A549 (cell line): ENCODE measurements at regions not wholly inside any gene's neighbourhood (a gene's known extent, or its start where the extent isn't known, plus 50 kb on each side); places are given as distances from the start of the nearest gene placed in this dataset.
"Not testable (repeated sequence)": the region's sequence is repeated elsewhere in the genome, so short reads cannot be mapped to it uniquely, and the experiment has no call there.

Experiments used
- ATAC-seq, 2 experiments: fragments of 200-7000 bp in 1 of 2; fragments of >200 bp in 1 of 2; cut with Nextera tagmentation in 1 of 2; cut with Tn5 transposase in 1 of 2; 3 replicates each; pipeline versions ENCODE4 v1.8.0 to v1.9.1; 2018 to 2020; ENCODE audit warnings: mild to moderate bottlenecking in 1 of 2, moderate library complexity in 1 of 2
- CTCF ChIA-PET: fragments of 300-600 bp; sonication (Branson Sonifier 250); formaldehyde crosslinking; extraction: SDS; loops from one replicate; lab custom pipeline; 2021; ENCODE audit warnings: antibody characterized with exemption, inconsistent platforms; lab: Yijun Ruan, JAX
- POLR2A ChIA-PET: fragments of 350-600 bp; formaldehyde crosslinking; extraction: SDS; loops from one replicate; lab custom pipeline; 2021; ENCODE audit warnings: antibody characterized with exemption, inconsistent platforms; lab: Yijun Ruan, JAX
- DNase-seq, 2 experiments: peaks; one replicate each; pipeline versions ENCODE4 v3.0.0 to v3.0.0-alpha.2; 2011 to 2016; ENCODE audit warnings: low read depth in 1 of 2, low spot score in 1 of 2
- FAIRE-seq: peaks from 2 replicates; lab custom pipeline; 2011; peaks lifted over from hg19 to GRCh38; lab: Jason Lieb, UNC
- H3K27ac ChIP-seq, 2 experiments: fragments of >200 bp; sonication (Bioruptor Twin); formaldehyde crosslinking; 3 replicates each; pipeline ENCODE4 v1.5.1; 2016 to 2017
- H3K4me1 ChIP-seq: fragments of >200 bp; sonication (Bioruptor Twin); formaldehyde crosslinking; 3 replicates; pipeline ENCODE4 v1.6.1; 2016
- H3K4me2 ChIP-seq: fragments of >200 bp; sonication (Bioruptor Twin); formaldehyde crosslinking; 3 replicates; pipeline ENCODE4 v1.6.1; 2016
- H3K4me3 ChIP-seq: fragments of >200 bp; sonication (Bioruptor Twin); formaldehyde crosslinking; 3 replicates; pipeline ENCODE4 v1.5.1; 2016
- H3K9me3 ChIP-seq: fragments of >200 bp; sonication (Bioruptor Twin); formaldehyde crosslinking; 3 replicates; pipeline ENCODE4 v1.6.1; 2016
- EP300 ChIP-seq, 2 experiments: fragments of >200 bp; sonication (Bioruptor Twin); formaldehyde crosslinking; IDR thresholded peaks; 2 replicates in 1 of 2; 3 replicates in 1 of 2; pipeline ENCODE4 v1.6.1; 2016 to 2017
- FOSL2 ChIP-seq, 2 experiments: fragments of 450-650 bp in 1 of 2; fragments of >200 bp in 1 of 2; sonication (Bioruptor Twin) in 1 of 2; formaldehyde crosslinking; IDR thresholded peaks; 2 replicates each; pipeline versions ENCODE4 v1.5.0 to v1.6.1; 2016 to 2020; ENCODE audit warnings: mild to moderate bottlenecking in 1 of 2, moderate library complexity in 1 of 2
- FOXS1 ChIP-seq: fragments of 250-450 bp; sonication (Bioruptor Pico); IDR thresholded peaks from 2 replicates; pipeline ENCODE4 v1.5.0; 2020; ENCODE audit warnings: mild to moderate bottlenecking, moderate library complexity
- HDAC2 ChIP-seq: fragments of 200-600 bp; sonication (generic); IDR thresholded peaks from 2 replicates; pipeline ENCODE4 v1.6.1; 2016
- HOXA7 ChIP-seq: fragments of 250-450 bp; sonication (Bioruptor Pico); IDR thresholded peaks from 2 replicates; pipeline ENCODE4 v1.5.0; 2020; ENCODE audit warnings: mild to moderate bottlenecking, moderate library complexity
- JUN ChIP-seq, 2 experiments: fragments of >200 bp; sonication (Bioruptor Twin); formaldehyde crosslinking; IDR thresholded peaks; 2 replicates in 1 of 2; 3 replicates in 1 of 2; pipeline ENCODE4 v1.6.1; 2016 to 2017
- KDM1A ChIP-seq: fragments of 200-600 bp; sonication (generic); IDR thresholded peaks from 2 replicates; pipeline ENCODE4 v1.6.1; 2016; ENCODE audit warnings: low read depth, mild to moderate bottlenecking
- KDM5A ChIP-seq: fragments of 200-600 bp; sonication (generic); IDR thresholded peaks from 2 replicates; pipeline ENCODE4 v1.6.1; 2016; ENCODE audit warnings: antibody characterized with exemption, mild to moderate bottlenecking
- MAZ ChIP-seq: fragments of 150-350 bp; IDR thresholded peaks from 2 replicates; pipeline ENCODE4 v1.6.1; 2014; ENCODE audit warnings: antibody characterized with exemption, low read depth, low read length, borderline replicate concordance
- MYC ChIP-seq: IDR thresholded peaks from 2 replicates; pipeline ENCODE4 v1.6.1; 2012; ENCODE audit warnings: mild to moderate bottlenecking, inconsistent platforms, low read length, improper control_type of control experiment, borderline replicate concordance
- NPAS2 ChIP-seq: fragments of 250-450 bp; sonication (Bioruptor Pico); IDR thresholded peaks from 2 replicates; pipeline ENCODE4 v1.8.0; 2022; ENCODE audit warnings: mild to moderate bottlenecking, moderate library complexity, borderline replicate concordance
- PHF8 ChIP-seq: fragments of 200-600 bp; sonication (generic); IDR thresholded peaks from 2 replicates; pipeline ENCODE4 v1.6.1; 2016; ENCODE audit warnings: low read depth, mild to moderate bottlenecking, antibody characterized with exemption, moderate library complexity, borderline replicate concordance
- POLR2A ChIP-seq: IDR thresholded peaks from 2 replicates; pipeline ENCODE4 v1.6.1; 2012; ENCODE audit warnings: mild to moderate bottlenecking, low read length
- POLR2AphosphoS2 ChIP-seq: conservative IDR thresholded peaks from 2 replicates; pipeline ENCODE4 v1.6.1; 2012; ENCODE audit warnings: low read length, improper control_type of control experiment, inconsistent platforms
- SREBF2 ChIP-seq: fragments of 450-650 bp; IDR thresholded peaks from 2 replicates; pipeline ENCODE4 v1.6.1; 2014; ENCODE audit warnings: mild to moderate bottlenecking, moderate library complexity
- TFCP2L1 ChIP-seq: fragments of 250-450 bp; sonication (Bioruptor Pico); IDR thresholded peaks from 2 replicates; pipeline ENCODE4 v1.5.0; 2021; ENCODE audit warnings: mild to moderate bottlenecking
- ZFP36 ChIP-seq: fragments of 450-650 bp; IDR thresholded peaks from 2 replicates; pipeline ENCODE4 v1.6.1; 2014; ENCODE audit warnings: borderline replicate concordance; ENCODE audit not compliant: partially characterized antibody
- ZSCAN20 ChIP-seq: fragments of 250-450 bp; sonication (Bioruptor Pico); IDR thresholded peaks from 2 replicates; pipeline ENCODE4 v1.8.0; 2022; ENCODE audit warnings: mild to moderate bottlenecking, moderate library complexity
- WGBS: methylation state at CpG from one replicate; pipeline ENCODE4 v1.1.6; 2017; ENCODE audit errors: missing lambda C conversion rate; 5-methylcytosine and 5-hydroxymethylcytosine counted together
- TF ChIP-seq, protein P1 (sequence below): fragments of >200 bp; sonication (Bioruptor Twin); formaldehyde crosslinking; IDR thresholded peaks from 3 replicates; pipeline ENCODE4 v1.5.1; 2016
- TF ChIP-seq, protein P2 (sequence below): fragments of 250-450 bp; sonication (Bioruptor Pico); IDR thresholded peaks from 2 replicates; pipeline ENCODE4 v1.5.0; 2020; ENCODE audit warnings: low read depth, mild to moderate bottlenecking, moderate library complexity
- TF ChIP-seq, protein P3 (sequence below): fragments of >200 bp; sonication (Bioruptor Twin); formaldehyde crosslinking; IDR thresholded peaks from 3 replicates; pipeline ENCODE4 v1.6.1; 2016

DNA sequence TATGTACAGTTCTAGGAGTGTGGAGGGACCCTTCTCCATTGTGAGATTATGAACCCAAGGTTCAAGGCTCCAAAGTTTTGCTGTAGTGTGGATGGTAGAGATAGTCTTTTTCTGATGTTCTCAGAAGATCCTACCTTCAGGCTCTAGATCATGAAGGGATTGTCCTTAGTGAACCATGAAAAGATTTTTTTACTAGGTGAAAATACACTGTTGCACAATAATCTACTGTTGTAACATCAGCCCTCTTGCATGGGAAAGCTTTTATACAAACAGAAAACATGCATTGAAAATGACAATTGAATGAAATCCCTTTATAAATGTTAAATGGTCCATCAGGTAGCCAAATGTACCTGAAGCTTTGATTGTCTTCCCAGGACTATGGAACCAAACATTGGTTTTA, 177.8 kb downstream of the FAM76B start (continued):
- no peak for TF ChIP-seq ZSCAN20 (CRISPR knock-in tag)
- TF ChIP-seq MYC, result no peak

DNA sequence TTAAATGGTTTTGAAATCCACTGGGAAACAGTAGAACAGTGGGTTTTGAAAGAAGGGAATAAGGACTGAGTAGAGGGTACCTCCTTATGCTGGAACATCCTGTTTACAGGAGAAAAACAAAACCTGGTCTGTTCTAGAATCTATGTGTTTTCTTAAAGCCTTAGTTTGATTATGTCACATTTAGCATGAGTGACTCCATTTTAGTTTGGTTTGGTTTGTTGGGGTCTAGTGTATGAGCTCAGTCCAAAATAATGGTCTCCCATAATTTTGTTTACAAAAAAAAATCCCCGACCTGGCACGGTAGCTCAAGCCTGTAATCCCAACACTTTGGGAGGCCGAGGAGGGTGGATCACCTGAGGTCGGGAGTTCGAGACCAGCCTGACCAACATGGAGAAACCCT, 179.4 kb downstream of the FAM76B start:
- FAIRE-seq, H3K4me2 ChIP-seq, ATAC-seq, H3K9me3 ChIP-seq, H3K4me3 ChIP-seq, CTCF ChIA-PET, H3K4me1 ChIP-seq, DNase-seq, POLR2A ChIA-PET, H3K27ac ChIP-seq: not testable (repeated sequence)
- WGBS, result 54% methylated on average over 2 of the region's 5 CpGs

DNA sequence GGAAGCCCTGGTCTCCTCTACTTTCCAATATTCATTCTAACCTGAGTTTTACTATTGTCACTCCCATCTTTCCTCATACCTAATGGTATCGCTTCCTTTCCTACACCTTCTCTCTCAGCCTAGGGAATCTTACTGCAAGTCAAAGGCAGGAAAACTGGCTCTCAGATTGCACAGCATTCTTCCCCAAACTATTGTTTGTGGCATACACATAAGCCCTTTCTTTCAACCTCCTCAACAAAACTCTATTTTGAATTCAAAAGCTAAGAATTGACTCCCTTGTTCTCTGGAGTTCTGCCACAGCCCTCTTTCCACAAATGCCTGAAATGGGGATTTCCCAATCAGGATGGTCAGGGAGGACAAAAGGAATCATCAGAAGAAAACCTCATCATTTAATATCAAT, 181.5 kb downstream of the FAM76B start:
- no peak overlapping the region for H3K27ac ChIP-seq
- no peak for ATAC-seq
- no peak overlapping the region for H3K4me2 ChIP-seq
- H3K9me3 ChIP-seq, result no peaks in the 10 kb centered on the region
- H3K4me3 ChIP-seq, result no peak overlapping the region
- 93% methylated on average over 1 of the region's 1 CpG for WGBS
- H3K4me1 ChIP-seq, result no peaks in the 10 kb centered on the region
- TF ChIP-seq KDM1A (no peak), POLR2A (no peak), MYC (no peak), SREBF2 (no peak), NPAS2 (CRISPR knock-in tag) (no peak), KDM5A (no peak), ZFP36 (no peak), EP300 (IDR thresholded peaks at IDR 0.05) (no peak), HOXA7 (no peak), POLR2AphosphoS2 (no peak), JUN (IDR thresholded peaks at IDR 0.05) (no peak), PHF8 (no peak), MAZ (no peak), HDAC2 (no peak), FOXS1 (CRISPR knock-in tag) (no peak), TFCP2L1 (CRISPR knock-in tag) (no peak), FOSL2 (IDR thresholded peaks at IDR 0.05) (no peak), FOSL2 (CRISPR knock-in tag; IDR thresholded peaks at IDR 0.05) (no peak)
- TF ChIP-seq, protein P1, sequence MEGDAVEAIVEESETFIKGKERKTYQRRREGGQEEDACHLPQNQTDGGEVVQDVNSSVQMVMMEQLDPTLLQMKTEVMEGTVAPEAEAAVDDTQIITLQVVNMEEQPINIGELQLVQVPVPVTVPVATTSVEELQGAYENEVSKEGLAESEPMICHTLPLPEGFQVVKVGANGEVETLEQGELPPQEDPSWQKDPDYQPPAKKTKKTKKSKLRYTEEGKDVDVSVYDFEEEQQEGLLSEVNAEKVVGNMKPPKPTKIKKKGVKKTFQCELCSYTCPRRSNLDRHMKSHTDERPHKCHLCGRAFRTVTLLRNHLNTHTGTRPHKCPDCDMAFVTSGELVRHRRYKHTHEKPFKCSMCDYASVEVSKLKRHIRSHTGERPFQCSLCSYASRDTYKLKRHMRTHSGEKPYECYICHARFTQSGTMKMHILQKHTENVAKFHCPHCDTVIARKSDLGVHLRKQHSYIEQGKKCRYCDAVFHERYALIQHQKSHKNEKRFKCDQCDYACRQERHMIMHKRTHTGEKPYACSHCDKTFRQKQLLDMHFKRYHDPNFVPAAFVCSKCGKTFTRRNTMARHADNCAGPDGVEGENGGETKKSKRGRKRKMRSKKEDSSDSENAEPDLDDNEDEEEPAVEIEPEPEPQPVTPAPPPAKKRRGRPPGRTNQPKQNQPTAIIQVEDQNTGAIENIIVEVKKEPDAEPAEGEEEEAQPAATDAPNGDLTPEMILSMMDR, result no peak
- TF ChIP-seq, protein P2, sequence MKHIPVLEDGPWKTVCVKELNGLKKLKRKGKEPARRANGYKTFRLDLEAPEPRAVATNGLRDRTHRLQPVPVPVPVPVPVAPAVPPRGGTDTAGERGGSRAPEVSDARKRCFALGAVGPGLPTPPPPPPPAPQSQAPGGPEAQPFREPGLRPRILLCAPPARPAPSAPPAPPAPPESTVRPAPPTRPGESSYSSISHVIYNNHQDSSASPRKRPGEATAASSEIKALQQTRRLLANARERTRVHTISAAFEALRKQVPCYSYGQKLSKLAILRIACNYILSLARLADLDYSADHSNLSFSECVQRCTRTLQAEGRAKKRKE, result no peak
- TF ChIP-seq, protein P3, sequence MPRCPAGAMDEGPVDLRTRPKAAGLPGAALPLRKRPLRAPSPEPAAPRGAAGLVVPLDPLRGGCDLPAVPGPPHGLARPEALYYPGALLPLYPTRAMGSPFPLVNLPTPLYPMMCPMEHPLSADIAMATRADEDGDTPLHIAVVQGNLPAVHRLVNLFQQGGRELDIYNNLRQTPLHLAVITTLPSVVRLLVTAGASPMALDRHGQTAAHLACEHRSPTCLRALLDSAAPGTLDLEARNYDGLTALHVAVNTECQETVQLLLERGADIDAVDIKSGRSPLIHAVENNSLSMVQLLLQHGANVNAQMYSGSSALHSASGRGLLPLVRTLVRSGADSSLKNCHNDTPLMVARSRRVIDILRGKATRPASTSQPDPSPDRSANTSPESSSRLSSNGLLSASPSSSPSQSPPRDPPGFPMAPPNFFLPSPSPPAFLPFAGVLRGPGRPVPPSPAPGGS, result no peak
- TF ChIP-seq, all 56 proteins: peak for 0
- CTCF ChIA-PET, result no interaction called here
- POLR2A ChIA-PET, result no interaction called here
- no peak for FAIRE-seq
- no peak for DNase-seq
